Stimulated activated CD8-positive, alpha-beta memory T cell treated with anti-CD3 and anti-CD28 coated beads, Interleukin-12 subunit alpha, Interleukin-12 subunit beta, amount 100 ng/mL, for 1 hour (primary cell): ENCODE measurements at regions not wholly inside any gene's neighbourhood (a gene's known extent, or its start where the extent isn't known, plus 50 kb on each side); places are given as distances from the start of the nearest gene placed in this dataset.

ENCODE experiments used
- DNase-seq: peaks from one replicate; pipeline ENCODE4 v3.0.0-alpha.2; 2020; ENCODE audit warnings: low read depth

- no peak for DNase-seq
These were observed 740.5 kb downstream of the GALR1 start for GRCh38 chr18:77990131-77990530.

DNA sequence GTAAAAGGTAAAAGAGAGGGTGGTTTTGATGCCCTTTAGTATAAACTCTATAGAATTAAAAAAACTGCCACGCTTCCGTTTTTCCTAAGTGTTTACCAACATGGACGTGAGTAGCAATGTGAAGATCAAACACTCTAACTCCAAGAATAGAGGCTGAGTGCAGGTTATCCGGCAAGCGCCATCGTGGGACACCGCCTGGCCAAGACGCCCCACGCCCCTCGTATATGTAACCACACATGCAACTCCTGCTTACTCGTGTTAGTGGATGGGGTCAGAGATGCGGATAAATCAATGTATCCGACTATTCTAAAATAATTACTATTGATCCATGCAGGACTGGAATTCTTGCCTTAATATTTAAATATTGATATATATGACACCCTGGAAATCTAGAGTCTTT lies 741.3 kb downstream of the GALR1 start:
- DNase-seq = no peak

DNA sequence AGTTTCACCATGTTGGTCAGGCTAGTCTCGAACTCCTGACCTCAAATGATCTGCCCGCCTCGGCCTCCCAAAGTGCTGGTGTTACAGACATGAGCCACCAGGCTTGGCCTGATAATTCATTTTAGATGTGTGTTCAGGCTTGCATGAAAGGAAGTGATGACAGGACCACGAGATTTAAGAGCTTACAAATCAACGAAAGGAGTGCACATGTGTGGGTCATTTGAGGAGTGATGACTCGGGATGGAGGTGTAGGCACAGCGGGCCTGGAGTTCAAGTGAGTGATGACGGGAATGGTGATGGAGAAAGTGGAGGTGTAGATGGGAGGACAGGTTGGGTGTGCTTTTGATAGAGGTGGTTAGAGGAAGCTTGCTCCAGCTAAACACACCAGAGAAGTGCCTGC lies 742.4 kb downstream of the GALR1 start:
- no peak for DNase-seq

- no peak for DNase-seq
These were observed 743.7 kb downstream of the GALR1 start for GRCh38 chr18:77993188-77993981.

DNA sequence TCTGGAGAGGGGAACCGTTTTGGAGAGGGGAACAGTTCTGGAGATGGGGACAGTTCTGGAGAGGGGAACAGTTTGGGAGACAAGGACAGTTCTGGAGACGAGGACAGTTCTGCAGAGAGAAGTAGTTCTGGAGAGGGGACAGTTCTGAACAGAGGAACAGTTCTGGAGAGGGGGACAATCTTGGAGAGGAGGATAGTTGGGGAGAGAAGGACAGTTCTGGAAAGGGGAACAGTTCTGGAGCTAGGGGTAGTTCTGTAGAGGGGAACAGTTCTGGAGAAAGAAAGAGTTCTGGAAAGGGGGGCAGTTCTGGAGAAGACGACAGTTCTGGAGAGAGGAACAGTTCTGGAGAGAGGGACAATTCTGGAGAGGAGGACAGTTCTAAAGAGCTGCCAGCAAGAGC lies 745.9 kb downstream of the GALR1 start:
- DNase-seq = no peak

GRCh38 chr18:77996737-77997136 lies 747.1 kb downstream of the GALR1 start:
- no peak for DNase-seq

DNA sequence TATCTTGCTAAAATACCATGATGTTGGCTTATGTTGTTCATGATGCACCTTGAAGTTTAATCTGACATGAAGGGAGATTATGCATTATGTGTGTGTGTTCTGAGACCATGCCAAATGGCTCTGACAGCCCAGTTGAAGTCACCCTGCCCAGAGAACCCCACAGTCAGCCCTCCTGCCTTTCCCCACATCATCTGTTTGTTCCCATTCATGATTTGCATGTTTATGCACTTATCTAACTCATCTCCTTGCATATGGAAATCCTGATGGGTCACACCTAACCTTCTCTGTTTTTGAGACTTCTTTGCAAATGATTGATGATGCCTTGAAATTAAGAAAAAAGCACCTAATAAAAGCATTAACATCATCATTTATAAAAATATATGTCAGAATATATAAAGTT lies 752.2 kb downstream of the GALR1 start:
- DNase-seq = no peak

GRCh38 chr18:78006006-78006773 lies 756.5 kb downstream of the GALR1 start:
- no peak for DNase-seq

GRCh38 chr18:78006774-78007260 lies 757.2 kb downstream of the GALR1 start:
- no peak for DNase-seq

GRCh38 chr18:78010363-78010762 lies 760.7 kb downstream of the GALR1 start:
- DNase-seq = no peak

GRCh38 chr18:78017869-78018268 lies 768.2 kb downstream of the GALR1 start:
- DNase-seq = no peak

DNA sequence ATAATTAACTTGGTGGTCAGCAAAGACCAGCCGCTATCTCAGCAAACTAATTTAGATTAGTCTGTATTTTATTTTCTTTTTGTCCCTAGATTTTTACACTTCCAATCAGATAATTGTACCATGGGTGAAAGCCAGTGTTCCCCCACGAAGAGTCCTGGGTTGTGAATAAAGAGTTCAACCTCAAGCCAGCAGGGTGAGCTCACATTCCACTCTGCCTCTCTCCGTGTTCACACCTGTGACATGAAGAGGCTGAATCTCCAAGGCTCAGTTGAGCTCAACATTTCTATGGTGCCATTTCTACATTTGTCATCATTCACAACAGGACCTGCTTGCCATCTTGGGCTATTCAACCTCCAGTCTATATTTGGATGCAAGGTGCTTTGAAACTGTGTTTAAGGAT lies 771.5 kb downstream of the GALR1 start:
- DNase-seq = no peak

- DNase-seq = no peak
These were observed 781.9 kb downstream of the GALR1 start for GRCh38 chr18:78031589-78031988.

DNA sequence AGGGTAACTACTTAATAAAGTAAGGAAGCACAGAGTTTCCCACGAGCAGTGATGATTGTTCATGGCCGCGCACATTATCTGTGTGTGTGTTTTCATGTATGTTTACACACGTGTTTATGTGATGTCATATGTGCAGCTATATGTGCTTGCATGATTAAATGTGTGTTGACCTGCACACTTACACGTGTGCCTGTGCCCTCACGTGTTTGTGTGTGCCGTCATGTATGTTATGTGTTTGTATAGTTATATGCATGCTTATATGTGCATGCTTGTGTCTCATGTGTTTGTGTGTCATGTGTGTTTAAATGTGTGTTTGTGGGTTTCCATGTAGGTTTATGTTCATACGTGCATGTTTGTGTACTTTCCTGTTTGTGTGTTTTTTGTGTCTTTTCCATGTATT lies 782.3 kb downstream of the GALR1 start:
- no peak for DNase-seq

DNA sequence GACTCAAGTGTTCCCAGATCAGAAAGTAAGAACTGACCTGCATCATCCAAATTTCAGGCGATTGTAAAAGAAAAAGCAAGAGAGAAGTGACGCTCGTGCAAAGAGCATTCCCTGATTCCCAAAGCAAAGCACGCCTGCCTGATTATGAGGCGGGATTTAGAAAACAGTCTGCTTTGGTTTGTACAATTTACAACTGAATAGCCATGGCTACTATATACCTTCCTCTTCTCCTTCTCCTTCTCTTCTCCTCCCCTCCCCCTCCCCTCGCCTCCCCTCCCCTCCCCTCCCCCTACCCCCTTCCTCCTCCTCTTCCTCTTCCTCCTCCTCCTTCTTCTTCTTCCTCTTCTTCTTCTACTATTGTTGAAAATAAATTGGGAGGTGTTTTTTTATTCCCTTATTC lies 782.9 kb downstream of the GALR1 start:
- no peak for DNase-seq

GRCh38 chr18:78034755-78035154 lies 785.1 kb downstream of the GALR1 start:
- no peak for DNase-seq

GRCh38 chr18:78041218-78041617 lies 791.6 kb downstream of the GALR1 start:
- DNase-seq = no peak

DNA sequence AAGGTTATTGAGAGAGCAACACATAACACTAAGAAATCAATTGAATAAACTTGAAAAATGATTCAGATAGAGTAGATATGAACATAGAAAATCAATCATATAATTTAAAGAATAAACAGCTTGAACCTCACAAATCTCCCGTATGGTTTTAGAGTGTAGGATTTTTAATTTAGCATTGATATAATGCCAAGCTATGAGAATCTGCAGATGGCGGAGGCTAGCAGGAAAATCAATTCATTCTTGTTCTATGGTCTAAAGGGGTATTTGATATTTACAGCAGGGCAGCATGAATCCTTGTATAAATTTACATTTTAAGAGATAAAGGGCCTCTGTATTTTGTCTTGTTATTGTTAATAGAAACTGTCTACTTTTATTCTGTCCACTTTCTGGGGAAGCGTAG lies 797.0 kb downstream of the GALR1 start:
- no peak for DNase-seq

DNA sequence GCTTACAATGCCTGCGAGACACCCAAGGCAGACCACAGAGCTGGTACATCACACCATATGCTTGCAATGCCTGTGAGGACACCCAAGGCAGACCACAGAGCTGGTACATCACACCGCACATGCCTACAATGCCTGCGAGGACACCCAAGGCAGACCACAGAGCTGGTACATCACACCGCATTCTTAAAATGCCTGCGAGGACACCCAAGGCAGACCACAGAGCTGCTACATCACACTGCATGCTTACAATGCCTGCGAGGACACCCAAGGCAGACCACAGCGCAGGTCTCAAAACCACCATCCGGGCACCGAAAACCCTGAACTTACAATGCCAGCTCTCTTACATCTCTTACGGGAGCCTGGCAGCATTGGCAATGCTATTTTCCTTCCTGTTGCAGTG lies 799.6 kb downstream of the GALR1 start:
- no peak for DNase-seq

- no peak for DNase-seq
These were observed 805.2 kb downstream of the GALR1 start for GRCh38 chr18:78054801-78055200.

GRCh38 chr18:78056011-78056410 lies 806.4 kb downstream of the GALR1 start:
- DNase-seq = no peak

DNA sequence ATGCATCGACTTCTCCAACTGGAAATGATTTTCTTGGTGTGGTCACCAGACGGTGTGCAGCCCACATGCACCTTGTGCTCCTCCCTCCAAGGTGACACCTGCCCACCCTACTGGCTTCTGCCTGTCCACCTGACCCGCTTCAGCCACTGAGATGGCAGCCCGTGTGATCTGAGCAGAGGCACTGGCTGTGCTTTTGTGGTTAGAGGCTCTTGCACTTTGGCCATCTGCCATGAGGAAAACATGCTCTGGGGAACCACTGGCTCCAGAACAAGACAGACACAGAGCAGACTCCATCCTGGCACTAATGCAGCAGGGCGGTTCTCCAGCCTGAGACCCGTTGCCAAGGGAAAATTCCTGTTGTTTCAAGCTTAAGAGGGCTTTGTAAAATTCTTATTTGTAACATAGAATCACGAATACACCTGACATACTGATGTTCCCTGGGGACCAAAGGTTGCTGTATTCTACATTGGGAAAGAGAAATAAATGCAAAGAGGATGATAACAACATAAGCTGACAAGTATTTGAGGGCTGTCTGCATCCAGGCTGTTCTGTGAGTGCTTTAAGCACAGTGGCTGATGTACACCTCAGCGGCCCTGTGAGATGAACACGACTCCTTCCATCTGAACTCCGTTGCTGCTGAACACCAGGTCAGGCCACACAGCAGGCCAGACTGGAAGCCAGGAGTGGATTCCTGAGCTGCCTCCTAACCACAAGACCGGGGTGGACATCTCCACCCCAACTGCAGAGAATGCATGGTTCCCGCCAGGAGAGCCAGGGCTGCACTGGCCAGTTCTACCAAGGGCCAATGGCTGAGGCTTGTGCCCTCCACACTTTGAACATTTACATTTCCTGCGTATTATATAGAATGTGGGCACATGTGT lies 820.4 kb downstream of the GALR1 start:
- no peak for DNase-seq
